ENCODE measurements at regions not wholly inside any gene's neighbourhood (a gene's known extent, or its start where the extent isn't known, plus 50 kb on each side); places are given as distances from the start of the nearest gene placed in this dataset.

- no peak for DNase-seq (ENCODE audit: low read depth)
- no peak for TF ChIP-seq CTCF (IDR thresholded peaks at IDR 0.05; ENCODE audit: insufficient read depth, low read depth, low read length, missing control alignments)
Observed at GRCh38 chr16:86919578-86920305, 341.4 kb downstream of the FOXL1 start.

GRCh38 chr16:86921289-86921688 lies 342.9 kb downstream of the FOXL1 start:
- no peak for TF ChIP-seq CTCF (IDR thresholded peaks at IDR 0.05; ENCODE audit: insufficient read depth, low read depth, low read length, missing control alignments)
- DNase-seq (ENCODE audit: low read depth): no peak
- no peak overlapping the region for H3K4me3 ChIP-seq (ENCODE audit: low read depth, low read length)

More at GRCh38 chr16:86919578-86920305, 341.4 kb downstream of the FOXL1 start:
- no peak overlapping the region for H3K4me3 ChIP-seq (ENCODE audit: low read depth, low read length)

GRCh38 chr16:86922311-86922710 lies 344.0 kb downstream of the FOXL1 start:
- no peak for DNase-seq (ENCODE audit: low read depth)
- no peak for TF ChIP-seq CTCF (IDR thresholded peaks at IDR 0.05; ENCODE audit: insufficient read depth, low read depth, low read length, missing control alignments)
- no peak overlapping the region for H3K4me3 ChIP-seq (ENCODE audit: low read depth, low read length)

GRCh38 chr16:86923656-86924055 lies 345.3 kb downstream of the FOXL1 start:
- DNase-seq (ENCODE audit: low read depth): no peak
- TF ChIP-seq CTCF (IDR thresholded peaks at IDR 0.05; ENCODE audit: insufficient read depth, low read depth, low read length, missing control alignments): no peak
- H3K4me3 ChIP-seq (ENCODE audit: low read depth, low read length): no peak overlapping the region

- no peak overlapping the region for H3K4me3 ChIP-seq (ENCODE audit: low read depth, low read length)
- DNase-seq (ENCODE audit: low read depth): no peak
- no peak for TF ChIP-seq CTCF (IDR thresholded peaks at IDR 0.05; ENCODE audit: insufficient read depth, low read depth, low read length, missing control alignments)
Observed at GRCh38 chr16:86924537-86924936, 346.2 kb downstream of the FOXL1 start.

- no peak overlapping the region for H3K4me3 ChIP-seq (ENCODE audit: low read depth, low read length)
- DNase-seq (ENCODE audit: low read depth): no peak
- no peak for TF ChIP-seq CTCF (IDR thresholded peaks at IDR 0.05; ENCODE audit: insufficient read depth, low read depth, low read length, missing control alignments)
Observed at GRCh38 chr16:86925067-86925791, 346.9 kb downstream of the FOXL1 start.

All from GM12865 (cell line).